OCI-LY1 (cell line): ENCODE measurements at regions not wholly inside any gene's neighbourhood (a gene's known extent, or its start where the extent isn't known, plus 50 kb on each side); places are given as distances from the start of the nearest gene placed in this dataset.
"Not testable (repeated sequence)": the region's sequence is repeated elsewhere in the genome, so short reads cannot be mapped to it uniquely, and the experiment has no call there.

ENCODE experiments used
- H2AFZ ChIP-seq: fragments of 200-600 bp; sonication (generic), shearing (Covaris generic); 2 replicates; pipeline ENCODE4 v1.6.0; 2014; ENCODE audit warnings: antibody characterized with exemption, mild to moderate bottlenecking, low read length
- H3F3A ChIP-seq: fragments of 200-600 bp; sonication (generic), shearing (Covaris generic); 2 replicates; pipeline ENCODE4 v1.6.0; 2014; ENCODE audit warnings: mild to moderate bottlenecking, antibody characterized with exemption, low read length, moderate library complexity; ENCODE audit not compliant: insufficient read depth
- H3K27ac ChIP-seq: fragments of 200-600 bp; sonication (generic); 2 replicates; pipeline ENCODE4 v1.5.1; 2014; ENCODE audit warnings: low read length, mixed run types, mild to moderate bottlenecking, low read depth; ENCODE audit not compliant: poor library complexity, severe bottlenecking
- H3K27me3 ChIP-seq: fragments of 200-600 bp; sonication (generic); 2 replicates; pipeline ENCODE4 v1.6.0; 2014; ENCODE audit warnings: antibody characterized with exemption, mild to moderate bottlenecking, low read length, moderate library complexity; ENCODE audit not compliant: insufficient read depth
- H3K36me3 ChIP-seq: fragments of 200-600 bp; sonication (generic); 2 replicates; pipeline ENCODE4 v1.6.1; 2014; ENCODE audit warnings: mild to moderate bottlenecking, antibody characterized with exemption, low read length, moderate library complexity, mixed read lengths; ENCODE audit not compliant: insufficient read depth
- H3K4me1 ChIP-seq: fragments of 200-600 bp; sonication (generic); 2 replicates; pipeline ENCODE4 v1.5.1; 2014; ENCODE audit warnings: mild to moderate bottlenecking, low read length, moderate library complexity; ENCODE audit not compliant: insufficient read depth, severe bottlenecking
- H3K4me2 ChIP-seq: fragments of 200-600 bp; sonication (generic), shearing (Covaris generic); 2 replicates; pipeline ENCODE4 v1.6.1; 2014; ENCODE audit warnings: low read length
- H3K4me3 ChIP-seq: fragments of 200-600 bp; sonication (generic); 2 replicates; pipeline ENCODE4 v1.5.1; 2014; ENCODE audit warnings: low read length, low read depth, mild to moderate bottlenecking, mixed read lengths; ENCODE audit not compliant: poor library complexity, severe bottlenecking
- H3K79me2 ChIP-seq: fragments of 200-600 bp; shearing (Covaris generic); 2 replicates; pipeline ENCODE4 v1.6.1; 2016; ENCODE audit warnings: mixed run types, low read length, mixed read lengths; ENCODE audit not compliant: insufficient read depth
- H3K9ac ChIP-seq: fragments of 200-600 bp; sonication (generic), shearing (Covaris generic); 2 replicates; pipeline ENCODE4 v1.6.1; 2014; ENCODE audit warnings: mild to moderate bottlenecking, low read length, mixed read lengths
- H3K9me2 ChIP-seq: fragments of 200-600 bp; sonication (generic), shearing (Covaris generic); 2 replicates; pipeline ENCODE4 v1.6.1; 2014; ENCODE audit warnings: low read depth, mild to moderate bottlenecking, low read length, mixed read lengths
- H3K9me3 ChIP-seq: fragments of 200-600 bp; shearing (Covaris generic); 2 replicates; pipeline ENCODE4 v1.6.1; 2014; ENCODE audit warnings: low read length, mixed read lengths
- H4K20me1 ChIP-seq: fragments of 200-600 bp; sonication (generic), shearing (Covaris generic); 2 replicates; pipeline ENCODE4 v1.6.0; 2016; ENCODE audit warnings: mild to moderate bottlenecking, low read length; ENCODE audit not compliant: insufficient read depth
- CTCF ChIP-seq: fragments of 200-600 bp; sonication (generic), shearing (Covaris generic); IDR thresholded peaks from 2 replicates; pipeline ENCODE4 v1.5.1; 2017; ENCODE audit warnings: mild to moderate bottlenecking, antibody characterized with exemption, low read length, moderate library complexity, mixed read lengths
- EZH2 ChIP-seq: fragments of 200-600 bp; sonication (generic), shearing (Covaris generic); IDR thresholded peaks from 2 replicates; pipeline ENCODE4 v1.8.0; 2017; ENCODE audit warnings: borderline replicate concordance, mixed run types, mild to moderate bottlenecking, antibody characterized with exemption, low read length, moderate library complexity, mixed read lengths

- no peaks in the 10 kb centered on the region for H3F3A ChIP-seq
- no peak overlapping the region for H3K27ac ChIP-seq
- H4K20me1 ChIP-seq: no peaks in the 10 kb centered on the region
- no peak overlapping the region for H3K9ac ChIP-seq
- TF ChIP-seq CTCF: peak; percentile 81
- no peak for TF ChIP-seq EZH2
- H3K9me2 ChIP-seq: no peaks in the 10 kb centered on the region
- H3K4me1 ChIP-seq: no peaks in the 10 kb centered on the region
- no peaks in the 10 kb centered on the region for H3K79me2 ChIP-seq
- no peaks in the 10 kb centered on the region for H3K27me3 ChIP-seq
- H3K9me3 ChIP-seq: no peaks in the 10 kb centered on the region
- H3K4me2 ChIP-seq: no peak overlapping the region
- no peaks in the 10 kb centered on the region for H3K36me3 ChIP-seq
- H3K4me3 ChIP-seq: no peak overlapping the region
- no peak overlapping the region for H2AFZ ChIP-seq
Measured at GRCh38 chr7:104272767-104273384, 55.5 kb upstream of the LHFPL3 start.

GRCh38 chr7:104275900-104276299, 52.5 kb upstream of the LHFPL3 start:
- Histone ChIP-seq H3K36me3 (no peaks in the 10 kb centered on the region), H3F3A (no peaks in the 10 kb centered on the region), H2AFZ (no peak overlapping the region), H3K4me1 (no peaks in the 10 kb centered on the region), H3K27ac (no peak overlapping the region), H3K79me2 (no peaks in the 10 kb centered on the region), H3K9me2 (no peaks in the 10 kb centered on the region), H3K9ac (no peak overlapping the region), H3K9me3 (no peaks in the 10 kb centered on the region), H3K4me3 (no peak overlapping the region), H4K20me1 (no peaks in the 10 kb centered on the region), H3K4me2 (no peak overlapping the region), H3K27me3 (no peaks in the 10 kb centered on the region)
- TF ChIP-seq CTCF (no peak), EZH2 (no peak)

GRCh38 chr7:104276730-104277129, 51.7 kb upstream of the LHFPL3 start:
- not testable (repeated sequence) for H3K9ac ChIP-seq, H4K20me1 ChIP-seq, H3F3A ChIP-seq, H3K9me3 ChIP-seq, H3K4me1 ChIP-seq, H3K9me2 ChIP-seq, H3K27me3 ChIP-seq, H3K27ac ChIP-seq, H3K4me3 ChIP-seq, H3K4me2 ChIP-seq, H3K79me2 ChIP-seq, H2AFZ ChIP-seq, H3K36me3 ChIP-seq
